ENCODE measurements at regions not wholly inside any gene's neighbourhood (a gene's known extent, or its start where the extent isn't known, plus 50 kb on each side); places are given as distances from the start of the nearest gene placed in this dataset.

DNA sequence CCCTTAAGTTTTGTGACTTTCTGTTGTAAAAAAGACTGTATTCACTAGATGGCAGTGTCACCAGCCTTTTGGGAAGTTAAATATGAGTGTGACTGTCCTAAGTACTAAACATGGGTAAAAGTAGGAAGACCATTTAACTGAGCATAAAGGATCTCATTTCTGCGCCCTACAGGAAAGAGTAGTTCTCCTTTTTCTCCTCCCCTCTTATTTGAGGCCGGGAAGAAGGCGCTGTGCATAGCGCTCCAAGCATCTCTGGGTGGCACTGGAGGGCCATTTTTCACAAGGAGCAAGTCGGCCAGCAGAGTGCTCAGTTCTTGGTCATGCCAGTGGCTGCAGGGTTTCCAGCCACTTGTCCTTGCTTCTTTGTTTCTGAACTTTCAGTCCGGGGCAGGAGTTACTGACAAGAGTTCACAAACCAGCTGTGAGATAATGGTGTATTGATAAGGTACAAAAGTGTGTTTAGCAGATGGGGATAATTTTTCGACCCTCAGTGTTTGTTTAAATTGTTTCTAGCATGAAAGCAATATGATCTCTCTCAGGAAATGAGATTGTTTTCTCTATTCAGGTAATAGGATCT, 227.6 kb upstream of the DMRT1 start (continued):
- TF ChIP-seq, protein P1, sequence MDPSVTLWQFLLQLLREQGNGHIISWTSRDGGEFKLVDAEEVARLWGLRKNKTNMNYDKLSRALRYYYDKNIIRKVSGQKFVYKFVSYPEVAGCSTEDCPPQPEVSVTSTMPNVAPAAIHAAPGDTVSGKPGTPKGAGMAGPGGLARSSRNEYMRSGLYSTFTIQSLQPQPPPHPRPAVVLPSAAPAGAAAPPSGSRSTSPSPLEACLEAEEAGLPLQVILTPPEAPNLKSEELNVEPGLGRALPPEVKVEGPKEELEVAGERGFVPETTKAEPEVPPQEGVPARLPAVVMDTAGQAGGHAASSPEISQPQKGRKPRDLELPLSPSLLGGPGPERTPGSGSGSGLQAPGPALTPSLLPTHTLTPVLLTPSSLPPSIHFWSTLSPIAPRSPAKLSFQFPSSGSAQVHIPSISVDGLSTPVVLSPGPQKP (IDR thresholded peaks at IDR 0.05; ENCODE audit: low read depth, low read length): no peak
- TF ChIP-seq HOXB5 (CRISPR knock-in tag; IDR thresholded peaks at IDR 0.05): no peak
- TF ChIP-seq, protein P2, sequence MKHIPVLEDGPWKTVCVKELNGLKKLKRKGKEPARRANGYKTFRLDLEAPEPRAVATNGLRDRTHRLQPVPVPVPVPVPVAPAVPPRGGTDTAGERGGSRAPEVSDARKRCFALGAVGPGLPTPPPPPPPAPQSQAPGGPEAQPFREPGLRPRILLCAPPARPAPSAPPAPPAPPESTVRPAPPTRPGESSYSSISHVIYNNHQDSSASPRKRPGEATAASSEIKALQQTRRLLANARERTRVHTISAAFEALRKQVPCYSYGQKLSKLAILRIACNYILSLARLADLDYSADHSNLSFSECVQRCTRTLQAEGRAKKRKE (CRISPR knock-in tag; IDR thresholded peaks at IDR 0.05; ENCODE audit: low read depth): no peak
- no peak for TF ChIP-seq EHMT2 (IDR thresholded peaks at IDR 0.05; ENCODE audit: low read depth)
- TF ChIP-seq, protein P3, sequence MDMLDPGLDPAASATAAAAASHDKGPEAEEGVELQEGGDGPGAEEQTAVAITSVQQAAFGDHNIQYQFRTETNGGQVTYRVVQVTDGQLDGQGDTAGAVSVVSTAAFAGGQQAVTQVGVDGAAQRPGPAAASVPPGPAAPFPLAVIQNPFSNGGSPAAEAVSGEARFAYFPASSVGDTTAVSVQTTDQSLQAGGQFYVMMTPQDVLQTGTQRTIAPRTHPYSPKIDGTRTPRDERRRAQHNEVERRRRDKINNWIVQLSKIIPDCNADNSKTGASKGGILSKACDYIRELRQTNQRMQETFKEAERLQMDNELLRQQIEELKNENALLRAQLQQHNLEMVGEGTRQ (IDR thresholded peaks at IDR 0.05): no peak
- TF ChIP-seq, protein P4, sequence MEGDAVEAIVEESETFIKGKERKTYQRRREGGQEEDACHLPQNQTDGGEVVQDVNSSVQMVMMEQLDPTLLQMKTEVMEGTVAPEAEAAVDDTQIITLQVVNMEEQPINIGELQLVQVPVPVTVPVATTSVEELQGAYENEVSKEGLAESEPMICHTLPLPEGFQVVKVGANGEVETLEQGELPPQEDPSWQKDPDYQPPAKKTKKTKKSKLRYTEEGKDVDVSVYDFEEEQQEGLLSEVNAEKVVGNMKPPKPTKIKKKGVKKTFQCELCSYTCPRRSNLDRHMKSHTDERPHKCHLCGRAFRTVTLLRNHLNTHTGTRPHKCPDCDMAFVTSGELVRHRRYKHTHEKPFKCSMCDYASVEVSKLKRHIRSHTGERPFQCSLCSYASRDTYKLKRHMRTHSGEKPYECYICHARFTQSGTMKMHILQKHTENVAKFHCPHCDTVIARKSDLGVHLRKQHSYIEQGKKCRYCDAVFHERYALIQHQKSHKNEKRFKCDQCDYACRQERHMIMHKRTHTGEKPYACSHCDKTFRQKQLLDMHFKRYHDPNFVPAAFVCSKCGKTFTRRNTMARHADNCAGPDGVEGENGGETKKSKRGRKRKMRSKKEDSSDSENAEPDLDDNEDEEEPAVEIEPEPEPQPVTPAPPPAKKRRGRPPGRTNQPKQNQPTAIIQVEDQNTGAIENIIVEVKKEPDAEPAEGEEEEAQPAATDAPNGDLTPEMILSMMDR (IDR thresholded peaks at IDR 0.05): peak; percentile 99

DNA sequence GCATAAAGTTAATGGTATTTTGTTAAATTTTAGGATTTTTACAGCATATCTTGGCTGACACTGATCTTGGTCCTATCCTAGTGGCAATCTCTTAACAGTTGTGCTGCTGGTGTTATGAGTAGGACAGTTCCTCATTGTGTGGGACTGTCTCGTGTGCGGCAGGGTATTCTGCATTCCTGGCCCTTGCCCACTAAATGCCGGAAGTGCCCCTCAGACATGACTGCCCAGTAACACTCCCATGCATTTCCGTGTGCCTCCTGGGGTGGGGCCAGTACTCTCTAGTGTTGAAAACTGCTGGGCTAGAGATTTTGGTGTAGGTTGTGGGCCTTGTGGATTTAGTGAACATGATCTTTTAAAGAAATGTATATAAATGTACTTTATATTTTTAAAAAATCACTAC, 227.1 kb upstream of the DMRT1 start:
- CTCF ChIA-PET: interaction anchor here (0.6 to 18.6 kb wide), 29 partner anchors 8 to 267 kb away, joined by 3 to 371 read pairs (median 5); no protein-coding TSS in a partner anchor
- WGBS (ENCODE audit: missing lambda C conversion rate): 58% methylated on average over 4 of the region's 4 CpGs
- TF ChIP-seq TP53 (CRISPR knock-in tag; IDR thresholded peaks at IDR 0.05) (no peak), HOXB13 (CRISPR knock-in tag; IDR thresholded peaks at IDR 0.05; ENCODE audit: low read depth) (no peak), ZSCAN20 (CRISPR knock-in tag; IDR thresholded peaks at IDR 0.05) (no peak)
- FAIRE-seq: no peak
- POLR2A ChIA-PET: no interaction called here
- Histone ChIP-seq H3K4me3 (no peak overlapping the region), H3K4me2 (no peak overlapping the region; the same call in 2 of the 3 replicates), H3K9me3 (no peaks in the 10 kb centered on the region), H3K27ac (peak overlapping the region in 1 of 2 experiments; percentile 53; a peak in 2 of 6 replicates), H3K4me1 (peaks cover 6% of the 10 kb centered on the region; the same call in 2 of the 3 replicates)
- no peak for ATAC-seq
- DNase-seq (ENCODE audit: low read depth in 1 of 2, low spot score in 1 of 2): no peak

DNA sequence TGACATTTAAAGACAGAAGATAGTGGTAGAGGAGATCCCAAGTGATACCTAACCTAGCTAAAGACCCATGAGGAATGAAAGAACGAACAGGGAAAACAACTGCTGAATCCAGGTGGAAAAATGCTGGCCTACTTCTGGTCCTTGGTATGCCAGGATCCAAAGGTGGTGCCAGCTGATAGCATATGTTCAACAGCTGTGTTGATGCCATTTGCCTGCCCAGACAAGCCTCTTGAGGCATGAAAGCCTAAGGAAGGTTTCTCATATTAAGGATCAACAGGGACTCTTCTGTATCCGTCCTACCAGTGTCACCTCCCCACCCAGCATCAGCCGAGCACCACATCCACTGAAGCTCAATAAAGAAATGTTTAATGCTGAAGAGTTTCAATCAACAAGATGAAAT, 225.7 kb upstream of the DMRT1 start:
- TF ChIP-seq NPAS2 (CRISPR knock-in tag; IDR thresholded peaks at IDR 0.05; ENCODE audit: borderline replicate concordance): no peak
- TF ChIP-seq RAD21 (conservative IDR thresholded peaks at IDR 0.05 in 1 of 2, IDR thresholded peaks at IDR 0.05 in 1 of 2): no peak
- TF ChIP-seq, protein P5, sequence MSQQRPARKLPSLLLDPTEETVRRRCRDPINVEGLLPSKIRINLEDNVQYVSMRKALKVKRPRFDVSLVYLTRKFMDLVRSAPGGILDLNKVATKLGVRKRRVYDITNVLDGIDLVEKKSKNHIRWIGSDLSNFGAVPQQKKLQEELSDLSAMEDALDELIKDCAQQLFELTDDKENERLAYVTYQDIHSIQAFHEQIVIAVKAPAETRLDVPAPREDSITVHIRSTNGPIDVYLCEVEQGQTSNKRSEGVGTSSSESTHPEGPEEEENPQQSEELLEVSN (IDR thresholded peaks at IDR 0.05; ENCODE audit: borderline replicate concordance, low read depth): no peak
- no peak for TF ChIP-seq NFE2L2 (conservative IDR thresholded peaks at IDR 0.05; ENCODE audit: low read length)
- TF ChIP-seq CBX2 (IDR thresholded peaks at IDR 0.05; ENCODE audit: borderline replicate concordance, low read depth): no peak
- TF ChIP-seq KDM1A (IDR thresholded peaks at IDR 0.05; ENCODE audit: low read depth): no peak
- TF ChIP-seq PHF8 (IDR thresholded peaks at IDR 0.05; ENCODE audit: borderline replicate concordance, low read depth): no peak
- TF ChIP-seq, protein P6, sequence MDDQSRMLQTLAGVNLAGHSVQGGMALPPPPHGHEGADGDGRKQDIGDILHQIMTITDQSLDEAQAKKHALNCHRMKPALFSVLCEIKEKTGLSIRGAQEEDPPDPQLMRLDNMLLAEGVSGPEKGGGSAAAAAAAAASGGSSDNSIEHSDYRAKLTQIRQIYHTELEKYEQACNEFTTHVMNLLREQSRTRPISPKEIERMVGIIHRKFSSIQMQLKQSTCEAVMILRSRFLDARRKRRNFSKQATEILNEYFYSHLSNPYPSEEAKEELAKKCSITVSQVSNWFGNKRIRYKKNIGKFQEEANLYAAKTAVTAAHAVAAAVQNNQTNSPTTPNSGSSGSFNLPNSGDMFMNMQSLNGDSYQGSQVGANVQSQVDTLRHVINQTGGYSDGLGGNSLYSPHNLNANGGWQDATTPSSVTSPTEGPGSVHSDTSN (IDR thresholded peaks at IDR 0.05): no peak
- TF ChIP-seq HDAC2 (IDR thresholded peaks at IDR 0.05): no peak
- no peak for TF ChIP-seq MAFK (IDR thresholded peaks at IDR 0.05; ENCODE audit: partially characterized antibody)
- TF ChIP-seq NR3C1 (IDR thresholded peaks at IDR 0.05): no peak
- no peak for TF ChIP-seq EHMT2 (IDR thresholded peaks at IDR 0.05; ENCODE audit: low read depth)
- TF ChIP-seq POLR2AphosphoS2 (conservative IDR thresholded peaks at IDR 0.05; ENCODE audit: low read length): no peak
- TF ChIP-seq MAZ (IDR thresholded peaks at IDR 0.05; ENCODE audit: borderline replicate concordance, low read depth, low read length): no peak
- H3K4me1 ChIP-seq: peaks cover 6% of the 10 kb centered on the region; the same call in 2 of the 3 replicates
- no peaks in the 10 kb centered on the region for H3K9me3 ChIP-seq
- FAIRE-seq: no peak
- ATAC-seq: no peak
- no peak overlapping the region for H3K4me3 ChIP-seq
- DNase-seq (ENCODE audit: low read depth in 1 of 2, low spot score in 1 of 2): no peak
- POLR2A ChIA-PET: no interaction called here
- CTCF ChIA-PET: interaction anchor here (1.0 to 18.6 kb wide), 7 partner anchors 9 to 191 kb away, joined by 3 to 371 read pairs (median 4); no protein-coding TSS in a partner anchor
- 85% methylated on average over 3 of the region's 3 CpGs for WGBS (ENCODE audit: missing lambda C conversion rate)
- H3K27ac ChIP-seq: no peak overlapping the region
- H3K4me2 ChIP-seq: no peak overlapping the region

Measured in A549 (cell line).